22Rv1 (cell line): ENCODE measurements at regions not wholly inside any gene's neighbourhood (a gene's known extent, or its start where the extent isn't known, plus 50 kb on each side); places are given as distances from the start of the nearest gene placed in this dataset.

Experiments used
- CTCF ChIP-seq: fragments of 450-650 bp; IDR thresholded peaks from 2 replicates; pipeline ENCODE4 v1.5.1; 2017; ENCODE audit warnings: mild to moderate bottlenecking
- ZFX ChIP-seq: fragments of 450-650 bp; IDR thresholded peaks from 2 replicates; pipeline ENCODE4 v1.6.1; 2017; ENCODE audit warnings: antibody characterized with exemption, borderline replicate concordance

GRCh38 chr10:104520653-104521052, 120.4 kb upstream of the SORCS3 start:
- no peak for TF ChIP-seq CTCF
- no peak for TF ChIP-seq ZFX
